Endothelial cell of umbilical vein (primary cell): ENCODE measurements at regions not wholly inside any gene's neighbourhood (a gene's known extent, or its start where the extent isn't known, plus 50 kb on each side); places are given as distances from the start of the nearest gene placed in this dataset.

Experiments
- CTCF ChIP-seq, 2 donors: IDR thresholded peaks; 1 replicate in 1 of 2; 2 replicates in 1 of 2; pipeline ENCODE4 v1.5.1; 2011; ENCODE audit warnings: low read length in 2 of 2, mild to moderate bottlenecking in 2 of 2, moderate library complexity in 2 of 2, control low read depth in 1 of 2, inconsistent platforms in 1 of 2, low read depth in 1 of 2; ENCODE audit not compliant: insufficient read depth in 1 of 2; ENCODE audit errors: extremely low read depth in 1 of 2
- EZH2 ChIP-seq: IDR thresholded peaks from 2 replicates; pipeline ENCODE4 v1.6.1; 2012; ENCODE audit warnings: borderline replicate concordance, low read depth, mild to moderate bottlenecking, moderate library complexity, low read length, inconsistent platforms; ENCODE audit not compliant: severe bottlenecking
- JUN ChIP-seq: IDR thresholded peaks from 2 replicates; pipeline ENCODE4 v1.6.1; 2011; ENCODE audit warnings: borderline replicate concordance, low read depth; ENCODE audit not compliant: insufficient read length, insufficient read depth
- POLR2A ChIP-seq: IDR thresholded peaks from 2 replicates; pipeline ENCODE4 v1.6.1; 2012; ENCODE audit warnings: low read depth, mild to moderate bottlenecking, control low read depth, low read length
- POLR2AphosphoS5 ChIP-seq: IDR thresholded peaks from 2 replicates; pipeline ENCODE4 v1.6.1; 2012; ENCODE audit warnings: low read depth, mild to moderate bottlenecking, control low read depth, low read length, moderate library complexity; ENCODE audit not compliant: insufficient read depth

GRCh38 chrY:13092986-13093385, 188.3 kb downstream of the DDX3Y start:
- TF ChIP-seq CTCF (IDR thresholded peaks at IDR 0.05; ENCODE audit: extremely low read depth in 1 of 2, insufficient read depth in 1 of 2, low read depth in 1 of 2, low read length in 2 of 2) (no peak), POLR2A (no peak), EZH2 (no peak), JUN (no peak), POLR2AphosphoS5 (no peak)
